Loucy (cell line): ENCODE measurements at regions not wholly inside any gene's neighbourhood (a gene's known extent, or its start where the extent isn't known, plus 50 kb on each side); places are given as distances from the start of the nearest gene placed in this dataset.

Experiments used
- CTCF ChIP-seq: fragments of 200-600 bp; sonication (generic); conservative IDR thresholded peaks from 2 replicates; pipeline ENCODE4 v1.5.1; 2014; ENCODE audit warnings: mild to moderate bottlenecking, antibody characterized with exemption, low read length
- EZH2phosphoT487 ChIP-seq: fragments of 200-600 bp; IDR thresholded peaks from 2 replicates; pipeline ENCODE4 v1.6.1; 2018; ENCODE audit warnings: antibody characterized with exemption, mild to moderate bottlenecking, moderate library complexity, borderline replicate concordance

DNA sequence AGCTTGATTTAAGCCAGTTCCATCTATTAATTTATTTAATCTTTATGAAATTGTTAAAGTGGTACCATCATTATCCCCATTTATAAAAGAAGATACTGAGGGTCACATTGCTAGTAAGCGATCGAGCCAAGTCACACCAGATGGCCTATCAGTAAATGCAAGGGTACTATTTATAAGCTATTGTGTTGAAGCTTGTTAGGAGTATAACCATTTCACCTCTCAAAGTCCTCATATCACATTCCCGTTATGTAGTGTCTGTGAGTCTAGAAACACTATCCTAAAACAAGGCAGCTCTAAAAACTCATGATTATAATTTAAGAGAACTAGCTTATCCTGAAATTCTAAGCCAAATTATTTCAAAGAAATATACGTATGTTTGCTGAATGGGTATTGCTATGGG, 1161.8 kb downstream of the EFNA5 start:
- no peak for TF ChIP-seq CTCF
- no peak for TF ChIP-seq EZH2phosphoT487
